ENCODE measurements at regions not wholly inside any gene's neighbourhood (a gene's known extent, or its start where the extent isn't known, plus 50 kb on each side); places are given as distances from the start of the nearest gene placed in this dataset.
"Not testable (repeated sequence)": the region's sequence is repeated elsewhere in the genome, so short reads cannot be mapped to it uniquely, and the experiment has no call there.

DNA sequence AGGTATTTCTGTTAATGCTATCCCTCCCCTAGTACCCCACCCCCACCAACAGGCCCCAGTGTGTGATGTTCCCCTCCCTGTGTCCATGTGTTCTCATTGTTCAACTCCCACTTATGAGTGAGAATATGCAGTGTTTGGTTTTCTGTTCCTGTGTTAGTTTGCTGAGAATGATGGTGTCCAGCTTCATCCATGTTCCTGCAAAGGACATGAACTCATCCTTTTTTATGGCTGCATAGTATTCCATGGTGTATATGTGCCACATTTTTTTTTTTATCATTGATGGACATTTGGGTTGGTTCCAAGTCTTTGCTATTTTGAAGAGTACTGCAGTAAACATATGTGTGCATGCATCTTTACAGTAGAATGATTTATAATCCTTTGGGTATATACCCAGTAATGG is 430.5 kb upstream of the CD180 start:
- not testable (repeated sequence) for H3K4me1 ChIP-seq (ENCODE audit: control insufficient read depth in 2 of 2, insufficient read depth in 2 of 2, low read length in 2 of 2); H3K4me3 ChIP-seq (ENCODE audit: low read length in 2 of 2); H3K36me3 ChIP-seq (ENCODE audit: control insufficient read depth in 2 of 2, insufficient read depth in 2 of 2, low read length in 1 of 2); H3K9me3 ChIP-seq (ENCODE audit: control insufficient read depth in 2 of 2, insufficient read depth in 1 of 2, low read length in 1 of 2); H3K27ac ChIP-seq (ENCODE audit: low read depth in 1 of 2, low read length in 1 of 2); H3K27me3 ChIP-seq (ENCODE audit: control insufficient read depth in 2 of 2, insufficient read depth in 1 of 2, low read length in 1 of 2); DNase-seq (ENCODE audit: low read depth in 6 of 9, low spot score in 9 of 9)

DNA sequence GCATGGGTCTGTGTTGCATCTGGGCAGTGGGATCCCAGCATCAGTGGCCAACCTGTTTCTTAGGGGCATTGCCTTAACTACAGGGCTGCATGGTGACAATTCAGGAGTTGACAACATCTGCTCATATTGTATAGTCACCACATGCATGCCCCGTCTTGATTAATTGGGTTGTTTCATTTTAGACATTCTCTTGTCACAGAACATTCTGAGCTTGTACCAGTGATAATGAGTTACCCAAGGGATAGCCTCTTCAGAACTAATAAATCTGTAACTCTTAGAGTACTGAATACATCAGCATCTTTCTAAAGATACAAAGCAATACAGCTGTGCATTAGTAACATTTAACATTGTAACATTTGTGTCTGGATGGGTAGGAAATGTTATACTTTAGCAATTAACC is 426.5 kb upstream of the CD180 start:
- Histone ChIP-seq H3K4me1 (ENCODE audit: control insufficient read depth in 2 of 2, insufficient read depth in 2 of 2, low read length in 2 of 2) (peaks cover 0 to 9% of the 10 kb centered on the region in 2 donors), H3K36me3 (ENCODE audit: control insufficient read depth in 2 of 2, insufficient read depth in 2 of 2, low read length in 1 of 2) (no peaks in the 10 kb centered on the region), H3K4me3 (ENCODE audit: low read length in 2 of 2) (no peak overlapping the region), H3K27ac (ENCODE audit: low read depth in 1 of 2, low read length in 1 of 2) (no peak overlapping the region), H3K27me3 (ENCODE audit: control insufficient read depth in 2 of 2, insufficient read depth in 1 of 2, low read length in 1 of 2) (no peaks in the 10 kb centered on the region), H3K9me3 (ENCODE audit: control insufficient read depth in 2 of 2, insufficient read depth in 1 of 2, low read length in 1 of 2) (no peaks in the 10 kb centered on the region)
- no peak for DNase-seq (ENCODE audit: low read depth in 6 of 9, low spot score in 9 of 9)
- WGBS: 95% methylated on average over 1 of the region's 1 CpG

DNA sequence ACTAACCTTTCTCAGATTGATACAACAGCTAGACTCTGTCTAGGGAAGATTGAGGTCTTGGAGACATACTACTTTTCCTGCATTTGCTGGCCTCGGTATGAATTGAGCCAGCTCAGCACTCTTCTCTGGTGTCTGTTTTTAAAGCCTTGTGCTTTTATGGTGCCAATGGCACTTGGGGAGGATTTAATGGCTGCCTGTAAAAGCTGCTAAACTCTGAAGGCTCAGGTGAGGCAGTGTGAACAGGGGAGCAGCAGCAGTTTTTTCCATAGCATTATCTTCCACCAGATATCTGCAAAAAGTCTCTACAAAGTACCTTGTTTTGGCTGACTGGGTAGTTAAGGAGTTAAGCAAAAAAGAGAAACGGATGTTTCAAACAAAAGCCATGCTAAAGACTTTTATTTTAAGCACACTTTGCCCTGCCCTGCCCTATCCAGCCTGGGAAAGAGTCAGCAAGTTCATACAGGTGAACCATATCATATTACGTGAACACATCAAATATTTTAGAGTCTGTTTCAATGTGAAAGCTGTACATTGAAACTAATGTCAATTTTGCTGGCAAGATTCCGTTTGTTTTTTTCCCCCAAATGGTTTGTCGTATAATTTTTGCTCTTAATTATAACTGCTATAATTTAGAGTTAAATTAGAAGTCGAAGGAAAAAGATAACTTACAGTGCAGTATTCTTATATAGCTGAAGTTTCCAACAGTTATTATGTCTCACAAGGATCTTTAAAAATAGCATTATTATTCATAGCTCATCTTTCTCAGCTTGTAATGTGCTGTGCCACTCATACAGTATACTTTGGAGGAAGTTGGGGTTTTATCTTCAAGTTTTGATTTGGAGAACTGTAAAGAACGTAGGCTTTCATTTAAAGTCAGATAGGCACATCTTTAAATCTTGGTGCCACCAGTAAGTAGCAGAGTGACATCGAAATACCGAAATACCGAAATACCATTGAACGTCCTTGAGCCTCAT is 424.1 kb upstream of the CD180 start:
- peak overlapping the region; percentile 32 to 33 for H3K27ac ChIP-seq (ENCODE audit: low read depth in 1 of 2, low read length in 1 of 2)
- DNase-seq (ENCODE audit: low read depth in 6 of 9, low spot score in 9 of 9): no peak
- no peaks in the 10 kb centered on the region for H3K27me3 ChIP-seq (ENCODE audit: control insufficient read depth in 2 of 2, insufficient read depth in 1 of 2, low read length in 1 of 2)
- H3K4me1 ChIP-seq (ENCODE audit: control insufficient read depth in 2 of 2, insufficient read depth in 2 of 2, low read length in 2 of 2): peaks cover 0 to 9% of the 10 kb centered on the region in 2 donors
- no peaks in the 10 kb centered on the region for H3K9me3 ChIP-seq (ENCODE audit: control insufficient read depth in 2 of 2, insufficient read depth in 1 of 2, low read length in 1 of 2)
- H3K36me3 ChIP-seq (ENCODE audit: control insufficient read depth in 2 of 2, insufficient read depth in 2 of 2, low read length in 1 of 2): no peaks in the 10 kb centered on the region
- H3K4me3 ChIP-seq (ENCODE audit: low read length in 2 of 2): no peak overlapping the region
- WGBS: 80% methylated on average over 11 of the region's 11 CpGs

DNA sequence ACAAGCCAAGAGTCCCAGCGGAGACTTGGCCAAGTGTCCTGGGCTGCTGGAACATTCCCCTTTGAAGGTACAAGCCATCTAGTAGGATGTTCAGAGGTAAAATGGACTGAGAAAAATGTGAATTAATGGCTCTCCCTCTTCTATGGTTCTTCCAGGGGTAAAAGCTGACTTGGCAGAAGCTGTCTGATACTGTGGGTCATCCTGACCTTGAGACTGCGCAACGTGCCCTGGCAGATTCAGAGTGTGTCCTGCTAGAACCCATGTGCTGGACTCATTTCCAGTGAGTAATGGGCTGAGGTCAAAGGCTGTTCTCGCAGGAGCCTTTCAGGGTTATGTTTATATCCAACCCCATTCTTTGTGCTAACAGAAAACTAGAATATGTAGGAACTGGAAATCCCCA is 423.0 kb upstream of the CD180 start:
- Histone ChIP-seq H3K27ac (ENCODE audit: low read depth in 1 of 2, low read length in 1 of 2) (peak overlapping the region in 1 of 2 donors; percentile 33), H3K27me3 (ENCODE audit: control insufficient read depth in 2 of 2, insufficient read depth in 1 of 2, low read length in 1 of 2) (no peaks in the 10 kb centered on the region), H3K36me3 (ENCODE audit: control insufficient read depth in 2 of 2, insufficient read depth in 2 of 2, low read length in 1 of 2) (no peaks in the 10 kb centered on the region), H3K4me1 (ENCODE audit: control insufficient read depth in 2 of 2, insufficient read depth in 2 of 2, low read length in 2 of 2) (peaks cover 0 to 9% of the 10 kb centered on the region in 2 donors), H3K9me3 (ENCODE audit: control insufficient read depth in 2 of 2, insufficient read depth in 1 of 2, low read length in 1 of 2) (no peaks in the 10 kb centered on the region), H3K4me3 (ENCODE audit: low read length in 2 of 2) (no peak overlapping the region)
- no peak for DNase-seq (ENCODE audit: low read depth in 6 of 9, low spot score in 9 of 9)
- 95% methylated on average over 4 of the region's 4 CpGs for WGBS

DNA sequence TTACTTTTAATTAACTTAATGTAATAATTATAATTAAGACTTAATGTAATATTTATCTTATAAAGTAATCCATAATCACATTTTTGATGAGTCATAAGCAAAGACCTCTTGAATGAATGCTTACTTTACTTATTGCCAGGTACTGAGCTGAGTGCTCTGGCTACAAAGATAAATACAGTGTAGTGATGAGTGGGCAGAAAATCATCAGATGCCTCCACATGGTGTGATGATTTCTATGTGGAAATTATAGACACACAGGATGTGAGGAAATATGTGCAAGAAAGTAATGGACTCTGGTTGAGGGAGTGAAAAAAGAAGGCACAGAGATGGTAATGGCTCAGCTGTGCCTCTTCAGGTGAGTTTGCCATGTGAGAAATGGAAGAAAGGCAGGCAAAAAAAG is 422.6 kb upstream of the CD180 start:
- Histone ChIP-seq H3K4me3 (ENCODE audit: low read length in 2 of 2) (no peak overlapping the region), H3K36me3 (ENCODE audit: control insufficient read depth in 2 of 2, insufficient read depth in 2 of 2, low read length in 1 of 2) (no peaks in the 10 kb centered on the region), H3K4me1 (ENCODE audit: control insufficient read depth in 2 of 2, insufficient read depth in 2 of 2, low read length in 2 of 2) (peaks cover 0 to 9% of the 10 kb centered on the region in 2 donors), H3K9me3 (ENCODE audit: control insufficient read depth in 2 of 2, insufficient read depth in 1 of 2, low read length in 1 of 2) (no peaks in the 10 kb centered on the region), H3K27me3 (ENCODE audit: control insufficient read depth in 2 of 2, insufficient read depth in 1 of 2, low read length in 1 of 2) (no peaks in the 10 kb centered on the region), H3K27ac (ENCODE audit: low read depth in 1 of 2, low read length in 1 of 2) (no peak overlapping the region)
- DNase-seq (ENCODE audit: low read depth in 6 of 9, low spot score in 9 of 9): no peak

DNA sequence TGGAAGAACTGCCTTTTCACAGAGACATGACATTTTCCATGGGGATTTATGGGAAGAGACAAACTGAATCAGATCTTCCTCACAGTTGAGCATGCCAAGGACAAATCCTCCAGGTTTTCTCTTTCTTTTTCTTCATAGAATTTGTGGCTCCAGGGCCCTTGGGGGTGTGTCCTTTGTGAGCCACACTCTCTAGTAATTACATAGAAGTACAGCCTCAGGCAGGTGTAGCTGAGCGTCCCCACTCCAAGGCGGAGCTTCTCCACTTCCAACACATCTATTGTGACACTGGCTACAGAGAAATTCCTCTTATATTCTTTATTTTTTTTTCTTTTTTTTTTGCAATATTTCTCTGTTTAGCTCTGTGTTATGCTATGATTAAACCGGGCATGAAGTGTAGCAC is 420.5 kb upstream of the CD180 start:
- H3K27ac ChIP-seq (ENCODE audit: low read depth in 1 of 2, low read length in 1 of 2): peak overlapping the region in 1 of 2 donors; percentile 27
- no peak for DNase-seq (ENCODE audit: low read depth in 6 of 9, low spot score in 9 of 9)
- no peaks in the 10 kb centered on the region for H3K36me3 ChIP-seq (ENCODE audit: control insufficient read depth in 2 of 2, insufficient read depth in 2 of 2, low read length in 1 of 2)
- peaks cover 0 to 22% of the 10 kb centered on the region in 2 donors for H3K4me1 ChIP-seq (ENCODE audit: control insufficient read depth in 2 of 2, insufficient read depth in 2 of 2, low read length in 2 of 2)
- WGBS: 94% methylated on average over 3 of the region's 3 CpGs
- H3K9me3 ChIP-seq (ENCODE audit: control insufficient read depth in 2 of 2, insufficient read depth in 1 of 2, low read length in 1 of 2): no peaks in the 10 kb centered on the region
- H3K4me3 ChIP-seq (ENCODE audit: low read length in 2 of 2): no peak overlapping the region
- H3K27me3 ChIP-seq (ENCODE audit: control insufficient read depth in 2 of 2, insufficient read depth in 1 of 2, low read length in 1 of 2): no peaks in the 10 kb centered on the region

DNA sequence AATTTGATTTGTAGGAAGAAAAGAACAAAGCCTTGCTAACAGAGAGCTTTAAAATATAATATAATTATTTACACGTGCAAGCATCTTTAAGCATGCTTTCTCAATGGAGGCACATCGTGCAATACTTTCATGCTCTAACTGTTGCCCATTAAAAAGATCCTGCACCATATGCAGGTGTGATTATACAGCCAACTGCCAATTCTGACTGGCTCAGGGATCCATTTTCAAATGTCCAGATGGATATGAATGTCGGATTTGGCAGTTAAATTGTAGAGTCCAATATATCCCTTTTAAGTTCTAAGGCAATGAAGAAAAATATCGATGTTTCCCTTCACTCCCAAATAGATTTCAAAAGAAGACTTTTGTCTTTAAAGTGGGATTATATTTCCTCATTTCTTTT is 416.4 kb upstream of the CD180 start:
- H3K4me1 ChIP-seq (ENCODE audit: control insufficient read depth in 2 of 2, insufficient read depth in 2 of 2, low read length in 2 of 2): peaks cover 0 to 27% of the 10 kb centered on the region in 2 donors
- H3K4me3 ChIP-seq (ENCODE audit: low read length in 2 of 2): no peak overlapping the region
- no peaks in the 10 kb centered on the region for H3K27me3 ChIP-seq (ENCODE audit: control insufficient read depth in 2 of 2, insufficient read depth in 1 of 2, low read length in 1 of 2)
- H3K27ac ChIP-seq (ENCODE audit: low read depth in 1 of 2, low read length in 1 of 2): no peak overlapping the region
- H3K36me3 ChIP-seq (ENCODE audit: control insufficient read depth in 2 of 2, insufficient read depth in 2 of 2, low read length in 1 of 2): no peaks in the 10 kb centered on the region
- no peaks in the 10 kb centered on the region for H3K9me3 ChIP-seq (ENCODE audit: control insufficient read depth in 2 of 2, insufficient read depth in 1 of 2, low read length in 1 of 2)
- no peak for DNase-seq (ENCODE audit: low read depth in 6 of 9, low spot score in 9 of 9)
- WGBS: 87% methylated on average over 4 of the region's 4 CpGs

DNA sequence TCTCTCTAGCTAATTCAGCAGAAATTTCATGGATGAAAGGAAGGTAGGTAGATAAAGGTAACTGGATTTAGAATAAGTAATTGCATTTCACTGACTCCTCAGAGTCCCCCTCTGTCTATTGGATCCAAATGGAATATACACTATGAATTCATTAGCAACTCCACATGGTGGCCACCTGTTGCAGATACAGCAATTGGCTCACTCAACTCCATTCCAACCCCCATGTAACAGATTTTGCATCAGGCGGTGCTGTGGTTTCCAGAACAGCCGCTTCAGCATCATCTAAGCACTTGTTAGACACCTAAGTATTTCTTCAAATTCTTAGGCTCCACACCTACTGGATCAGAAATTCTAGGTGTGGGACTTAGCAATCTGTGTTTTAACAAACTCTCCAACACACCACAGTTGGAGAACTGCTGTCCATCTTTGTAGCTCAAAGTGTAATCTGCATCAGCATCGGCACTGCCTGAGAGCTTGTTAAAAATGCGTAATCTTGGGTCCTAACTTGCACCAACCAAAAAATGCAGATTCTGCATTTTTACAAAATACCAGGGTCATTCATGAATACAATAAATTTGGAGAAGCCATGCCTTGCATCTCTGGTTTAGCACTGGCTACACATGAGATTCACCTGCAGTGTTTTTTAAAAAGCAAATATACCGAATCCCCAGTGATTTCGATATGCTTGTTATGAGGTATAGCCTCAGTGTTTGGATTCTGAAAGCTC is 413.8 kb upstream of the CD180 start:
- no peaks in the 10 kb centered on the region for H3K36me3 ChIP-seq (ENCODE audit: control insufficient read depth in 2 of 2, insufficient read depth in 2 of 2, low read length in 1 of 2)
- H3K4me3 ChIP-seq (ENCODE audit: low read length in 2 of 2): no peak overlapping the region
- peaks cover 0 to 31% of the 10 kb centered on the region in 2 donors for H3K4me1 ChIP-seq (ENCODE audit: control insufficient read depth in 2 of 2, insufficient read depth in 2 of 2, low read length in 2 of 2)
- WGBS: 91% methylated on average over 6 of the region's 6 CpGs
- H3K27ac ChIP-seq (ENCODE audit: low read depth in 1 of 2, low read length in 1 of 2): no peak overlapping the region
- DNase-seq (ENCODE audit: low read depth in 6 of 9, low spot score in 9 of 9): no peak
- H3K9me3 ChIP-seq (ENCODE audit: control insufficient read depth in 2 of 2, insufficient read depth in 1 of 2, low read length in 1 of 2): no peaks in the 10 kb centered on the region
- no peaks in the 10 kb centered on the region for H3K27me3 ChIP-seq (ENCODE audit: control insufficient read depth in 2 of 2, insufficient read depth in 1 of 2, low read length in 1 of 2)

DNA sequence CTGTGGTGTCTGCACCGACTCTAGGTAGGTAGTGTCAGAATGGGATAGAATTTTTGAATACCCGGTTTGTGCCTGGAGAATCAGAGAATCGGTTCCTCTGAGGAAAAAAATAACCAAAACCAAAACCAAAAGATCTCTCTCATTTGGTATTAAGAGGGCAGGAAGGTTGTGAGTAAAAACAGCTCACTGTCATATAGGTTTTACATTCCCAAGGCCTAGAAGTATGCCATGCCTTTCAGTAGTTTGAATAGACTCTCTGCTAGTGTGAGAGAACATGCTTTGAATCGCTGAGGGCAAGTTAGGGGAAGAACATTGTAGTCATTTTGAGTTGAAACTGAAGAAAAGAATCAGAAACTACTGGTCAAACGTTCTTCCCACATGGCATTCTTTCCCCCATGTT is 411.4 kb upstream of the CD180 start:
- H3K4me1 ChIP-seq (ENCODE audit: control insufficient read depth in 2 of 2, insufficient read depth in 2 of 2, low read length in 2 of 2): peaks cover 0 to 26% of the 10 kb centered on the region in 2 donors
- no peak overlapping the region for H3K27ac ChIP-seq (ENCODE audit: low read depth in 1 of 2, low read length in 1 of 2)
- no peak for DNase-seq (ENCODE audit: low read depth in 6 of 9, low spot score in 9 of 9)
- H3K36me3 ChIP-seq (ENCODE audit: control insufficient read depth in 2 of 2, insufficient read depth in 2 of 2, low read length in 1 of 2): no peaks in the 10 kb centered on the region
- H3K27me3 ChIP-seq (ENCODE audit: control insufficient read depth in 2 of 2, insufficient read depth in 1 of 2, low read length in 1 of 2): no peaks in the 10 kb centered on the region
- no peak overlapping the region for H3K4me3 ChIP-seq (ENCODE audit: low read length in 2 of 2)
- no peaks in the 10 kb centered on the region for H3K9me3 ChIP-seq (ENCODE audit: control insufficient read depth in 2 of 2, insufficient read depth in 1 of 2, low read length in 1 of 2)
- 98% methylated on average over 5 of the region's 5 CpGs for WGBS

Data from thymus (tissue), 11 donors.